Hematopoietic multipotent progenitor cell treated with erythropoietin and hydrocortisone succinate and interleukin-3 and kit ligand, for 6 days (in vitro differentiated cells): ENCODE measurements at regions not wholly inside any gene's neighbourhood (a gene's known extent, or its start where the extent isn't known, plus 50 kb on each side); places are given as distances from the start of the nearest gene placed in this dataset.

Source experiments
- DNase-seq: peaks from one replicate; pipeline ENCODE4 v3.0.0-alpha.2; 2015

GRCh38 chr12:58270966-58271705 is 329.8 kb downstream of the ATP23 start:
- no peak for DNase-seq

DNA sequence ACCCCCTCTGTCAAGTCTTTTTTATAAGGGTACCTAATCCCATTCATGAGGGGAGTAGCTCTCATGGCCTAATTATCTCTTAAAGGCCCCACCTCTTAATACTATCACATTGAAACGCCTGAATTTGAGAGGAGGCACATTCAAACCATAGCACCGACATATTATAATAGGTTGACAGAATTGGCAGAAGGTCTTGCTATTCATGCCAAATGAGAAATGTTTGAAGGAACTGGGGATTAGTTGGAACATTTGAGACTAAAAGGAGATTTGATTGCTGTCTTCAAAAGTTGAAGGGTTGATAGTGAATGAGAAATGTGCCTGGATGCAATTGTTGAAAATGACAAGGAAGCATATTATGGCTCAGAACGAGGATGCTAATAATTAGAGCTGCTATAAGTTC is 331.1 kb downstream of the ATP23 start:
- DNase-seq, result no peak

DNA sequence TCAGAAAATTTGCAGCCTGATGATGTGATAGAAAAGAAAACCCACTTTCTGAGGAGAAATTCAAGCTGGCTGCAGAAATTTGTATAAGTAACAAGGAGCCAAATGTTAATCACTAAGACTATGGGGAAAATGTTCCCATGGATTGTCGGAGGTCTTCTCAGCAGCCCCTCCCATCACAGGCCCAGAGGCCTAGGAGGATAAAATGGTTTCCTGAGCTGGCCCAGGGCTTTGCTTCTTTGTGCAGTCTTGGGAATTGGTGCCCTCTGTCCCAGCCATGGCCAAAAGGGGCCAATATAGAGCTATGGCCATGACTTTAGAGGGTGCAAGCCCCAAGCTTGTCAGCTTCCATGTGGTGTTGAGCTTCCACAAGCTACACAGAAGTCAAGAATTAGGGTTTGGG is 335.9 kb downstream of the ATP23 start:
- DNase-seq, result no peak

DNA sequence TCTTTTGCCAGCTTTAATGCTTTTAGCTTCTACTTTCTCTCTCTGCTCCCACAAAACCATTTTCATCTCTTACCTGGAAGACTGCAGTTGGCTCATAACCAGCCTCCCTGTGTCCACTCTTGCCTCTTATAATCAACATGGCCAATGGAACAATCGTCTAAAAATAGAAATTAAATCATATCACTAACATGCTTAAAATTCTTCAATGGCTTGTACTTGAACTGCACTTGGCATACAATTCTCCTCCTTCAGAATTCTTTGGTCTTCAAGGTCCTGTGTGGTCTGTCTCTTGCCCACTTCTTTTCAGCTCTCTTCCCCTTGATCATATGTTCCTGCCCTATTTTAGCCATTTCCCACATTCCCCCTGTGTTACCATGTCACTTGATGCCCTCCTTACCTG is 342.2 kb downstream of the ATP23 start:
- no peak for DNase-seq

DNA sequence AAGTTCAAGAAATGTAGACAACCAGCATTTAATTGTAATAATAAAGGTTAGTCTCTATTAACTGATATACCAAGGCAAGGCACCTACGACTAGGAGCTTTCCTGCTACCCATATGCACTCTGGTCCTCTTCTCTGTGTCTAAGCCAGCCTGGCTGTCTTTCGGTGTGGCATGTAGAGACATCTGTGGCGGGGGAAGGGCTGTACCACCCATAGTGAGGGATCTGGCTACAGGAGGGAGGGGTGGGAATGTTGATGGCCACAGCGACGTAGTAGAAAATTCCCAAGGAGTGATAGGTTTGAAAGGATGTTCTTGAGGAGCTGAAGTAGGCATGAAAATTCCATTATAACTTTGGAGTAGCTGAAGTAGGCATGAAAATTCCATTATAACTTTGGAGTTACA is 344.2 kb downstream of the ATP23 start:
- DNase-seq, result no peak

- no peak for DNase-seq
Measured at GRCh38 chr12:58286353-58286752, 345.0 kb downstream of the ATP23 start.

DNA sequence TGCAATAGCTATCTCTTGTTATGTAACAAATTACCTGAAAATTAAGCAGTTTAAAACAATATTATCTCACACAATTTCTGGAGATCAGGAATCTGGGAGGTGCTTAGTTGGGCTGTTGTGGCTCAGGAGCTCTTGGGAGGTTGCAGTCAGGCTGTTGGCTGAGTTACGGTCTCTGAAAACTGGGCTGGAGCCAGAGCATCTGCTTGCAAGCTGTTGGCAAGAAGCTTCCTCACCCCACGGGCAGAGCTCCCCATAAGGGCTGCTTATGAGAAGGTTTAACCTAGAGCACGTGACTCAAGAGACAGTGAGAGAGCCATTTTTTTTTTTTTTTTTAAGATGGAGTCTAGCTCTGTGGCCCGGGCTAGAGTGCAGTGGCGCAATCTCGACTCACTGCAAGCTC is 346.8 kb downstream of the ATP23 start:
- no peak for DNase-seq

DNA sequence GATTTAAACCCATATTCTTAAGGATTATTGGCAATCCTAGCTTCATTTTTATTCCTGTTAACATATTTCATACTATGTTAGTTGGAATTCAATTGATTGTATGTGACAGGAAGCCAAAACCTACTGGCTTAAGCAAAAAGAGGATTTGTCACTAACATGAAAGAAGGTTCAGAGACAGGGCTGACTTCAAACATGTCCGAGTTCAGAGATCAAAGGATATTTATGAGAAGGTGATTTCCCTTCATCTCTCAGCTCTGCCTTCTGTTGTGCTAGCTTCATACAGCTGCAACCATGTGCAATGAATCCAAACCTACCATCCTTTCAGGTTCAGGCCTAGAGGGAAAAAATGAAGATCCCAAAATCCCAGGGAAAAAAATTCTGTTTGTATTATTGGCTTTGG is 349.7 kb downstream of the ATP23 start:
- DNase-seq, result no peak

DNA sequence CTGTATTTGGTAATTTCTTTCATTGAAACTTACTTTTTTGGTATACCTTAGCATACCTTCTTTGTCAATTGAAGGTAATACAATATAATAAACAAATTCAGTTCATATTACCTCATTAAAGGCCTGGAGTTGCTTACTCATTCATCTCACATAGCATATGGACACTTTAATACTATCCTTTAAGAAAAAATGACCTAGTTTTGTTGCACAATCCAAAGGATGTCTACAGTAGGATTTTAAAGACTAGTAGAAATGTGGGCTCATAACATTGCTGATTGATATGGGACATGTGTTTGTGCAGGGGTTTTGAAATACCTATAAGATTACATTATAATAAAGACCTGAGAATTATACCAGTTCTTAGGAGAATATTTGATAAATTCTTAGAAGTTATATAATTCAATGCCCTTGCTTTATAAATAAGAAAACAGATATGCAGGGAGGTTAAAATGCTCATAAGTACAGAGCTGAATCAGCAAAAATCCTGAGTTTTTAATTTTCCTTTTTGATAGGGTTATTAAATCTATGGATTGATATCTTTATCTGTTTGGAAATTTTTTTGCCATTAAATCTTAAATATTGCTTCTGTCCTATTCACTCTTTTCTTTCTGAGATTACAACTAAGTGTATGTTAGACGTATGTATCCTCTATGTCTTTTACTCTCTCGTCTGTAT is 352.1 kb downstream of the ATP23 start:
- DNase-seq, result no peak

DNA sequence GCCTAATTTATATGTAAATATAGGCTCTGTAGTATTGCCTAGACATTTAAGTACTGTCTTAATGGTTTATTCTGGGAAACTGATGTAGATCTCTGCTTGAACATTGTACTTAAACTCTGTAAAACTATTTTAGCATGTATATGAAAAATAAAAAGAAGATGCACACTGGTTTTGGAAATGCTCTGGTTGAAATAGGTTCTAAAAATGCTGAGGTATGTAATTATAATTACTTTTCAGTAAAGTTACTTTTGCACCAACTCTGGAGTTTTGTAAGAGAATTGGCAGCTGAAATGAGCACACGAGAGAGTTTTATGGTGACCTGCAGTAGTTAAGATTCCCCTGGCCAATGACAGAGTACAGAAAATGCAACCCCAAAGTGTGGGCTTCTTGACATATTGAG is 353.9 kb downstream of the ATP23 start:
- DNase-seq, result no peak

DNA sequence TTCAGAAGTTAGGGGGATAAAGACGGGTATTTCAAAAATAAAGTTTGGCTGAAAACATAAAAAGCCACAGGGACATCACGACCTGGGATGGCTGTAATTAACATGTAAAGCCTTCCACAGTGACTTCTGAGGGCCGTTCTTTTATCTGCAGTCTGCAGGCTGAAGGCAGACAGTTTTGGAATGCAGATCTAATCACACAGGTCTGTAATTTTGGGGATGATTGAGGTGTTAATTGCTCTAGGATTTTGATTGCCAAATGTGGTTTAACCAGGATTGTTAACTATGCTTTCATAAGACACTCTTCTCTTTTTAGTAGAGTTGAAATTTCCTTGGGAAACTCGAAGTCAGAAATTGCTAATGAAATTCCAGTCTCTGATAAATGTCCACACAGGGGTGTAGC is 355.5 kb downstream of the ATP23 start:
- DNase-seq, result no peak

- no peak for DNase-seq
Measured at GRCh38 chr12:58298803-58299202, 357.4 kb downstream of the ATP23 start.

GRCh38 chr12:58299371-58299770 is 358.0 kb downstream of the ATP23 start:
- no peak for DNase-seq

DNA sequence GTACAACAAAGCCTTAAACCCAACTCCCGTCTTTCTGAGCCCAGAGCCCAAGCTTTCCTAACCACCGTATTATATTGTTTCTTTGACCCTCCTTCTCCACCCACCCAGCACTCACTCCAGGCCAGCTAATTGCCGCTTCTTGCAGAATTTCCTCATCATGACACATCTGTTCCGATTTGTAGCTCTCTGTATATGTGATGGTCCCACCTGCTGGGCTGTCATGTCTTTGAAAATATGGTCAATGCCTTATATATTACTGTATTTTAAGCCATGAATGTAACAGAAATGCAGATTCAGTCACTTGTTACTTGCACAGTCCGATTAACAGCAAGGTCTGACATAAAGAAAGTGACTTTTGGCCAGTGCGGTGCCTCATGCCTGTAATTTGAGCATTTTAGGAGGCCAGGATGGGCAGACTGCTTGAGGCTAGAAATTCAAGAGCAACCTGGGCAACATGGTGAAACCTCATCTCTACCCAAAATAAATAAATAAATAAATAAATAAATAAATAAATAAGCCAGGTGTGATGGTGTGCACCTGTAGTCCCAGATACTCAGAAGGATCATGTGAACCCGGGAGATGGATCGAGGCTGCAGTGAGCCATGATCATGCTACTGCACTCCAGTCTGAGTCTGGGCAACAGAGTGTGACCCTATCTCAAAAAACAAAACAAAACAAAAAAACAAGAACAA is 359.8 kb downstream of the ATP23 start:
- DNase-seq, result no peak

DNA sequence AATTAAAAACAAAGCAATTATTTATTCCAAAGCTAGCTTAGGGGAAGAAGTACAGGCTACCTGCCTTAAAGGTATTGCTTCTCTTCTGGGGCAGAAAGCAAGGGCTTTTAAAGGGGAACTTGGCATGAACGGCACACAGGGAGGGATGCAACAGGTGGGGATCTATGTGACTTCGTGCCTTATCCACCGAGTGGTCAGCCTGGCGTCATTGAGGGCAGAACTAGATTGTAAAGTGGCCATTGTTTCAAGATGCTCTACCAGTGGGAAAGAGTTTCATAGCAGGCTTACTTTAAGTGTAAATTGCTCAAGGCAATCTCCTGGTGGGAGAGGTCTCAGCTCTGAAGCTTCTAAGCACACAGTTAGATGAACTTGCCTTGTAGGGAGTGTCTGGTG is 360.4 kb downstream of the ATP23 start:
- no peak for DNase-seq

DNA sequence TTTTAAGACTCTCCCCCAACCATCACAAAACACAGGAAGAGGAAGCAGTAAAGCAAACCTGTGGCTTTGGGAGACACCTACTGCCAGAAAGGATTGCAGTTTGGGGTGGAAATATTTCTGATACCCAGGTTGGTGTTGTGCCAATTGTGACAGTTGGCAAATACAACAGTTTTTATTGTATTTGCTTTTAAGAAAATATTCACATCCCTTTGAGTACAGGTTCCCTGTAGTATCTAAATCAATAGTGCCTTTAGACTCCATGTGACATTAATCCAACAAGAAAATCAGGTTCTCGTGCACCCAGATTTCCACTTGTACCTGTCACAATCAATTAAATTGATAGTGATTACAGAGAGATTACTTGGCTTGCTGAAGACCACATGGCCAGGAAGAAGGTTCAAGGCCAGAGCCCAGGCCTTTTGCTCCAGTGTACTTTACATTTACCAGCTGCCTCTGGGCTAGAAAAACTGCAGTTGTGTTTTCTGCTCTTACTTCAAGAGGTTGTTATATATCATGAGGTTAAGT is 361.2 kb downstream of the ATP23 start:
- DNase-seq, result no peak

GRCh38 chr12:58306266-58307000 is 365.1 kb downstream of the ATP23 start:
- no peak for DNase-seq

DNA sequence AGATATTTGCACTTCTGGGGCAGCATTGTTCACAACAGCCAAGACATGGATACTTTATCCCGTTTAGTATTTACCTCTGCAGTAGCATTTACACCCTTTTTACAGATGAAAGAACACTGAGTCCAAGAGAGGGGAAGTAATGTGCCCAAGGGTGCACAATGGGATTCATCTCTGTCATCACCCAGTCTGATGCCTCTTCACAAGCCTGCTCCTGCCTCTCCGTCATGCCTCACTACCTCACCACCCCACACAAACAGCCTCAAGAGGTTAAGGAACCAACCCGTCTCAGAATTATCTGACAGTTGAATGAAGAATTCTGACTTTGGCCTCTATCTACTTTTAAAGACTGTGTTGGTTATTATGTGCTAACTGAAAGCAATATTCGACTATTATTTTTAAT is 368.4 kb downstream of the ATP23 start:
- DNase-seq, result no peak

DNA sequence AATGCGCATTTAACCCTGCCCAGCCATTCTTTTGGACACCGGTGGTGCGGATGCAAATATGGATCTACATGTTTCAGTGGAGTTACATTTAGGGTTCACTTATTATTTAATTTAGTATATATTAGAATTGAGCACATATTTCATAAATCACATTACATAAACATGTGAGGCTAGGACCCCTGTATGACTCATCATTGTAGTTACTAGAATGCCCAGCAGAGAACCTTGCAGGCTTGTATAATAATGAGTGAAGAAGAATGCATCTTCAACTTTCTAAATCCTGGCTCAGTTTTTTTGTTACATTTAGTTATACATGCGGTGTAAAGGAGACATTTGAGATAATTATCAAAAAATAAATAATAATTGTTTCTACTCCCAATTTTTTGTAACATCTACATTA is 369.0 kb downstream of the ATP23 start:
- no peak for DNase-seq

GRCh38 chr12:58310809-58311622 is 369.6 kb downstream of the ATP23 start:
- DNase-seq, result no peak

DNA sequence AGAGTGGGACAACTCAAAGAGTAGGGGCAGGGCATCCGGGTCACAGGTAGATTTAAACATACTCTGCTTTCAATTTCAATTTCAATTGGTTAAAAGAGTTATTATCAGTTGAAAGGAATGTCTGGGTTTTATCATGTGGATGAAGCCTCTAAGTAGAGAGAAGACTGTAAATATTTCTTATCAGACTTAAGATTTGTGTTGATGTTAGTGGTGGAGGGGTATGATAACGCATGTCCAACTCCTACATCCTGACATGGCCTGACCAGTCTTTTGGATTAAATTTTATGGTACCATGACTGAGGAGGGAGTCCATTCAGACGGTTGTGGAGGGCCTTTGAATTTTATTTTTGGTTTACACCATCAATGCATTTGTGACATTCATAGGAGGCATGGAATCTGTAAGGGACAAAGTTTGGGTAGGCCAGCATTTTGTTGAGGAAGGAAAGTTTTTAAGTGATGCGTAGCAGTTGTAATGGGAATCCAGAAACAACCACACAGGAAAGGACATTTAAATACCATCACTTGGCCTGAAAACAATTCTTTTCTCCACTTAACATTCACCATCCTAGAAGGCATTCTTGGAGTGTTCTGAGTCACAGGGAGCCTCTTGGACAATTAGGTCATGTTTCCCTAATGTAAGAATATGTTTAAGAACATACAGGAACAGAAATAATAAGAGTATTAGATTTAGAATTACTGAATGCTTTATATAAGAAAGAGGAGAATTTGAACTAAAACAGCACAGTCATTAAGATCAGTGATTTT is 371.9 kb downstream of the ATP23 start:
- no peak for DNase-seq

GRCh38 chr12:58314610-58315009 is 373.2 kb downstream of the ATP23 start:
- no peak for DNase-seq
